Caki2 (cell line): ENCODE measurements at regions not wholly inside any gene's neighbourhood (a gene's known extent, or its start where the extent isn't known, plus 50 kb on each side); places are given as distances from the start of the nearest gene placed in this dataset.

Experiments used
- DNase-seq: peaks from one replicate; pipeline ENCODE4 v3.0.0-alpha.2; 2015; ENCODE audit warnings: low read depth
- in situ Hi-C: cut with HindIII; loops from 2 replicates; pipeline ENCODE4 v1.10.0; 2016; ENCODE audit warnings: low sequenced_read_pairs, low pct_unique_long_range_greater_than_20kb, mixed read lengths

GRCh38 chr16:60329108-60329507, 1595.0 kb upstream of the GOT2 start:
- in situ Hi-C loops = no loop called here
- no peak for DNase-seq

GRCh38 chr16:60328152-60328551, 1594.0 kb upstream of the GOT2 start:
- in situ Hi-C loops = no loop called here

GRCh38 chr16:60318486-60318885, 1584.4 kb upstream of the GOT2 start:
- in situ Hi-C loops = no loop called here
- no peak for DNase-seq

More at GRCh38 chr16:60328152-60328551, 1594.0 kb upstream of the GOT2 start:
- no peak for DNase-seq

GRCh38 chr16:60310846-60311445, 1576.8 kb upstream of the GOT2 start:
- DNase-seq = no peak
- in situ Hi-C loops = no loop called here

GRCh38 chr16:60304720-60305119, 1570.6 kb upstream of the GOT2 start:
- no peak for DNase-seq
- in situ Hi-C loops = no loop called here

- in situ Hi-C loops = no loop called here
- DNase-seq = no peak
These were observed 1570.0 kb upstream of the GOT2 start for GRCh38 chr16:60304066-60304465.

- in situ Hi-C loops = no loop called here
- no peak for DNase-seq
These were observed 1568.6 kb upstream of the GOT2 start for GRCh38 chr16:60302676-60303075.

- no peak for DNase-seq
These were observed 1568.1 kb upstream of the GOT2 start for GRCh38 chr16:60302261-60302660.

GRCh38 chr16:60299241-60299776, 1565.2 kb upstream of the GOT2 start:
- in situ Hi-C loops = no loop called here
- DNase-seq = no peak

More at GRCh38 chr16:60302261-60302660, 1568.1 kb upstream of the GOT2 start:
- in situ Hi-C loops = no loop called here

GRCh38 chr16:60295451-60295850, 1561.3 kb upstream of the GOT2 start:
- in situ Hi-C loops = no loop called here

GRCh38 chr16:60285794-60286193, 1551.7 kb upstream of the GOT2 start:
- no peak for DNase-seq
- in situ Hi-C loops = no loop called here

More at GRCh38 chr16:60295451-60295850, 1561.3 kb upstream of the GOT2 start:
- no peak for DNase-seq

GRCh38 chr16:60279061-60279665, 1545.0 kb upstream of the GOT2 start:
- no peak for DNase-seq
- in situ Hi-C loops = no loop called here

GRCh38 chr16:60274431-60275019, 1540.4 kb upstream of the GOT2 start:
- in situ Hi-C loops = no loop called here
- DNase-seq = no peak

GRCh38 chr16:60271781-60272180, 1537.7 kb upstream of the GOT2 start:
- in situ Hi-C loops = no loop called here
- DNase-seq = no peak

- DNase-seq = no peak
- in situ Hi-C loops = no loop called here
These were observed 1537.1 kb upstream of the GOT2 start for GRCh38 chr16:60271025-60271771.

- in situ Hi-C loops = no loop called here
- no peak for DNase-seq
These were observed 1527.3 kb upstream of the GOT2 start for GRCh38 chr16:60261425-60261824.

GRCh38 chr16:60259956-60260355, 1525.8 kb upstream of the GOT2 start:
- in situ Hi-C loops = no loop called here
- DNase-seq = no peak

GRCh38 chr16:60246086-60246485, 1512.0 kb upstream of the GOT2 start:
- in situ Hi-C loops = no loop called here
- no peak for DNase-seq

GRCh38 chr16:60241671-60242070, 1507.6 kb upstream of the GOT2 start:
- no peak for DNase-seq
- in situ Hi-C loops = no loop called here
